DMS79 treated with DMSO at 0.1 percent for 48 hours (cell line): ENCODE measurements at regions not wholly inside any gene's neighbourhood (a gene's known extent, or its start where the extent isn't known, plus 50 kb on each side); places are given as distances from the start of the nearest gene placed in this dataset.
"Not testable (repeated sequence)": the region's sequence is repeated elsewhere in the genome, so short reads cannot be mapped to it uniquely, and the experiment has no call there.

Source experiments
- DNase-seq: peaks from one replicate; lab custom pipeline; 2025; lab: John Stamatoyannopoulos, UW

DNA sequence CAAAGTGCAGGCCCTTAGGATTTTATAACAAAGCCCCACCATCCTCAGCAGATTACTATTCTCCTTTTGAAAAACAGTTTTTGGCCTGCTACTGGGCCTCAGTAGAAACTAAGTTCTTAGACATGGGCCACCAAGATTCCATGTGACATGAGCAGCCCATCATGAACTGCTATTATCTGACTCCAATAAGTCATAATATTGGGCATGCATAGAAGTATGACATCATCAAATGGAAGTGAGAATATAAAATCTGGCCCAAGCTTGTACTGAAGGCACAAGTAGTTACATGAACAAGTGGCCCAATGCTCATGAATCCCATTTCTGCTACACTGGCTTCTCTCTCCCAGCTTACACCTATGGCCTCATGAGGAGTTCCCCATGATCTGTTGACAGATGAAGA lies 404.8 kb downstream of the EPHA5 start:
- DNase-seq = no peak

DNA sequence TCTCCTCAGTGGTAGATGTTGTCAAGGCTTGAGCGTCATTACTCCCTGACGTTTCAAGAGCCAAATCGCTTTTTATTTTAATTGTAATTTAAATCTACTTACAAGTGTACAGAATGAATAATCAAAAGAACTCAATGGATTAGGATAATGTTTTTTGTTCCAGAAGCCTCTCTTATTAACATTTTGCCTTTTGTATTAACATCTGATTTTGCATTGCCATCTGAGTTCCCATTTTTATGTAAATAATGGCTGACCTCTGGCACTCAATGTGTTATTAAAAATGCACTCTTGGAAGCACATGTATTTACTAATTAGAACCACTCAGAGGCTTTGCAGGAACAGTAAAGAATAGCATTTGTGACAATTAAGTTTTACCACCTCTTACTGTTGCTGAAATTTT lies 411.0 kb downstream of the EPHA5 start:
- DNase-seq = no peak

DNA sequence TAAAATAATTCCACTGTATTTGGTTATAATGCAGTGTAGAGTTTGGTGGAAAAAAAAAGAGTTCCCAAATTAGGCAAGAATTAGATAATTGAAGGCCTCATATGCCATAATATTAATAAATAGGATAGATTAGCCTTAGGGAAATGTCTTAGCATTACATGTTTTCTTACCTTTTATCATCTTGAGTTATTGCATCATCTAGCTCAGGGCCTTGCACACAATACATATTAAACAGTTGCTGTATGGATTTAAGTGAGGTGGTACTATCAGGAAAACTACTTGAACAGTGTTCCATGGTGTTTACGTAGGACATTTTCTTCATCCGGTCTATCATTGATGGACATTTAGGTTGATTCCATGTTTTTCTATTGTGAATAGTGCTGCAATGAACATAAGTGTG lies 419.4 kb downstream of the EPHA5 start:
- DNase-seq = no peak

DNA sequence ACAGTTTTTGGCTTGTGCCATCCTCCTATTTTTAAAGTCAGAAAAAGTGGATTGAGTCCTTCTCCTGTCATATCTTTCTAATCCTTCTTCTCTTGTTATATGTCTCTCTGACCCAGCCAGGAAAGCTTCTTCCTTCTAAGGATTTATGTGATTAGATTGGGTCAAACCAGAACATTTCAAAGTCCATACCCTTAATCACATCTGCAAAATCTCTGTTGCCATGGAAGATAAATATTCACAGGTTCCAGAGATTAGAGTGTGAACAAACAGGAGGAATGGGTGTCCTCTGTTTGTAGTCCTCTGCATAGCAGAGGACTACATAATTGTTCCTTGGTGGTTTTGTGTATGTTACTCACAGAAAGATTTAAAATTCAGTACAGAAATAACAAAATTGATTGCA lies 421.2 kb downstream of the EPHA5 start:
- no peak for DNase-seq

DNA sequence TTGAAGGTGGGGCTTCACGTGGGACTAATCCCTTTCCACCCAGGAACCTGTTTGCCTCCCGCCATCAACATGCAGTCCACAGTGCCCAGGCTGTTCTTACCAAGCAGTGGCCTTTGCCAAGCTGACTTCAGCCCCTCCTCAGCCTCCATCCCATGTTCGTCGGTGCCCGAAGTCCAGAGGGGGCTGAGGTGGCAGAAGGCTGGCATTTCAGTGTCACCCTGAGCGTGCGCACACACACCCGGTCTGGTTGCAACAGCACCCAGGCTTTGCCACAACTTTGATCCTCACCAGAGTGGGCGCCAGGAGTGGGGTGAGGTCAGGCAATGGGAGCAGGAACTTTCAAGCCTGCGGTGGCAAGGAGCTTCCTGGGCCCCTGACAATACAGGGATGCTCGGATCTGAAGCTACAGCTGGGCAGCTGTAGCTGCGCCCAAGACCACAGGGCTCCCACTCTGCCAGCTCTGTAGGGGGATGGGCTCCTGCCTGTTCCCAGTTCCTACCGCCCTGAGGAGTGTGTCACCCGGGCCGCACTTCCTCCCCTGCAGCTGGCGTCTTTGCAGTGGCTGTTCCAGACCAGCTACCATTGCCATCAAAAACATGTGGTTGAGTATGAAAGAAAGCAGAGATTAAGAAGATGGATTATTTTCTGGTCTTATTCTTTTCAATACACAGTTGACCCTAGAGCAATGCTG lies 428.0 kb downstream of the EPHA5 start:
- no peak for DNase-seq

DNA sequence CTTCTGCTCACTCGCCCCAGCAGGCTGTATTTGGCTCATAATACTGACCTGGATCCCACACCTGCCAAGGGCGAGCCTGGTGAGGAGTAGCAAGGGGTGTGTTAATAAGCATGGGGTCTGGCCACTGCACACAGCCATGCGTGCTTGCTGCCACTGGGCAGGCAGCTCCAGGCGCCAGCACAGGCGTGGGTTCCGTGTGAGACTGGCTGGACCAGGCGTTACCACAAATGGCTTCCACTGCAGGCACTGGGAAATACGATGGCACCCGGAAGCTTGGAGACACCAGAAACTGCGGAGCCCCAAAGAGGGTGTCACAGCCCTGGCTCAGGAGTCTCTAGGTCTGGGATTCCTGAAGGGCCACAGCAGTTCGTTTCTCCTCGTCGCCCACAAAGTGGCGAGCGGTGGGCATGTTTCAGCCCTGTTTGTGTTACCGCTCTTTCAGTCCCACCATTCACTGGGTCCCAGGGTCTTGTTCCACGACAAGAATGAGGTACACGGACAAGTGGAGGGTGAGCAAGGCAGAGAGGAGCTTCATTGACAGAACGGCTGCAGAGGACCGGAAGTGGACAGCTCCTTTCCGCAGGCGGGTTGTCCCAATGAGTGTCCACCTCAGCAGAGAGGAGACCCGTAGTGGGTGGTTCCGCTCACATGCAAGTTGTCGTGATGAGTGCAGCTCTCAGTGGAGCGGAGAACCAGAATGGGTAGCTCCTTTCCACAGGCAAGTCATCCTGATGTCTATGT lies 428.9 kb downstream of the EPHA5 start:
- DNase-seq = no peak

DNA sequence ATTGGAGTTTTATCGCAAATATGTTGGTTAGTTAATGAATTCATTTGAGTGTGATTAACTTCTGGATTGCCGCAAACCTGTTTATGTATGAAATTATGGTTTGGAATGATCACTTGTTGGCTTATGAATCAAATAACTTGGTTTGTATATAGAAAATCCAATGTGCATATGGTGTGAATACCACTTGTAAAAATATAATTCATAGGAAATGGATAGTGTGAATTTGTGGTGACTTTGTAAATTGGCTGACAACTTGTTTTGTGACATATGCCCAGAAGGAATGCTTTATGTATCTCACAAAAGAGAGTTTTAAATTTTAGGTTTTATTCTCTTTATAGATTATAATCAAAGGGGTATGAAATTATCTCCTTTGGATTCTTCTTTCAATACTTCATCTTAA lies 436.2 kb downstream of the EPHA5 start:
- no peak for DNase-seq

DNA sequence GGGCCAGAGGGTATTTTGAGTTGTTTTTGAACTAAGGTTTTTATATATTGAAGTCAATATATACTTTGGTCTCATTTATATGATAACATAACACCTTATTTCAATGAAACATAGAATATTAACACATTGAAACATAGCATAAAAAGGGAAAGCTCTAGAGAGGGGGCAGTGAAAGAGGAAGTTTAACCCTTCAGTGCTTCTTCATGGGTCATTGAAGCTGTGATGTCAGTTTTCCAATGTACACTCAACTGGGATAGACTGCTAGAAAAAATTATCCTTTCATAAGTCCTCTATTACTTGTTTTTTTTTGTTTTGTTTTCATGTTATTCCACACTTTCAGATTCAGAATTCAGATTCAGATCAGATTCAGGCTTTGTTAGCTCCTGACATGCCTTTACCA lies 442.7 kb downstream of the EPHA5 start:
- no peak for DNase-seq

DNA sequence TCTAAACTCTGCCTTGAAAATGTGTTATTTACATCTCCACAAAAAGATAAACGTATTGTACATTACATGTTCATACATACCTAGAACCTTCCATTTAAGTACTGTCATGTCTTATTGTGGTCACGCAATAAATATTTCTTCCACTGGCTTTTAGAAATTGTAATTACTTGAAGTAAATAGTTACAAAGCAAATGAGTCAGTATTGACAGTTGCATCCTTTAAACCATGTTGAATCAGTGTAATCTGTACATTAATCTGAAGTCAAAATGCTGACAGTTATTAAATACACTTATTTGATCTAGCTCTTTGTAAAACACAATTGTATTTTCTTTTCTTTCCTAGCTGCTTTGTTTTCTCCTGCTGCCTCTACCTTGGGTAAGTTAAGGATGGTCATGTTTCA lies 446.7 kb downstream of the EPHA5 start:
- DNase-seq = no peak

DNA sequence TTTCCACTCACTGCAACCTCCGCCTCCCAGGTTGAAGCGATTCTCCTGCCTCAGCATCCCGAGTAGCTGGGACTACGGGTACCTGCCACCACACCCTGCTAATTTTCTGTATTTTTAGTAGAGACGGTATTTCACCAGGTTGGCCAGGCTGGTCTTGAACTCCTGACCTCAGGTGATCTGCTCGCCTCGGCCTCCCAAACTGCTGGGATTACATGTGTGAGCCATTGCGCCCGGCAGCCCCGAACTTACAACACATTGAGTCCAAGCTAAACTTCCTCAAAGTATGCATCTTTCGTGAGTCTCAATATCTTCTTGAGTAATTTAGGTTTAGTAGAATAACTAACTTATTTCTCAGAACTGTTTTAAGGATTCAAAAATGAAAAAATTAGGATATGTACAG lies 447.2 kb downstream of the EPHA5 start:
- DNase-seq = not testable (repeated sequence)

DNA sequence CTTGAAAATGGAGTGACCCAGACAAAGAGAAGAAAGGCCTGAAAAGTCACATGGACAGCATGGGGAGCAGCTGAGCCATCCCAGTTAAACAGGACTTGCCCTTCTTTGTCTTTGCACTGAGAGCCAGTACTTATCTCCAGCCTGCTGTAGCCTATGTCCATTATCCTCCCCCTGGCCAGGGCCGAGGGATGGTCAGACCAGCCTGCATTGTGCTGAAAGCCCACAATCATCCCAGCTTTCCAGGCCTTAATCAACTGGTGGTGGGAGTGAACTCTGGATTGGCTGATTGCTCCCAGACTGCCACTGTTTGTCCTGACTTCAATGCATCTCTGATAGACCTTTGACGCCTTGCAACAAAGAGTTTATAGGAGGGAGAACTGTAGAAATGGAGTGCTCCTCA lies 453.1 kb downstream of the EPHA5 start:
- DNase-seq = no peak

DNA sequence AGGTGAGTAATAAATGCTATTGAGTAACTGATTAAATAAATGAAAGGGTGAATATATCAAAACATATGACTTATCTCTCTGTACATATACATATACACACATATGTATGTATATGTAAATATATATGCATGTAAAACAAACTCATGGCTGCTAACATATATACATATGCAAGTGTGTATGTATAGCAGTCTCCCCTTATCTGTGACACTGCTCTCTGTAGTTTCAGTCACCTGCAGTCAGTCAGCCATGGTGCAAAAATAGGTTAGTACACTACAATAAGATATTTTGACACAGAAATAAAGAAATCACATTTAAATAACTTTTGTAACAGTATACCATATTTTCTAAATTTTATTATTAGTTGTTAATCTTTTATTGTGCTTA lies 467.4 kb downstream of the EPHA5 start:
- no peak for DNase-seq

DNA sequence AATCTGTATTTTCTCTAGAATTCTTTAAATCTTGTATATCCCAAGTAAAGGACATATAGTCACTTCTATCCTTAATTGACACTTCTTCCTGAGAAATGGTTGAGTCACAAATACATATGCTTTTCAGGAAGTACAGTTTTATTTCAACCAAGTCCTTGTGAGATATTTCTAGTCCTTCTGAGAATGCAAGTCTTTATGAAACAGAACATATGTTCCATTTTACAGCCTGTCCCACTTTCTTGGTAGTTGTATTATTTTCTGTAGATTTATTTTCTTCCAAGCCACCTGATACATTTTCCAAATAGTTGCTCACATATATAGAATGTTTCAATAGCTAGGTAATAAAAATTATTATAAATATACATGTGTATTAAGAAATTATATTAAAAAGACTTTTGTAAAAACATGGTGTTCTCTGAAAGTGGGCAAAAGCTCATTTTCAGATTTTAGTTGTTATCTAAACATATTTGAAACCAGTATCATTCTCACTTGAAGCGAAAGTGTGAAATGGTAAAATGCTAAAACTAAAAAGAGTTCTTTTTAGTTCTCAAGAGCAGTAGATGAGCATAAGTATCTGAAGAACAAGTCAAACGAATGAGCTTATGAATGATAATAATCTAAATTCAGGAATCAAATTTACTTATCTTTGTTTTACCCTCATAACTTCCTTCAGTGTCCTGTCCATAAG lies 468.0 kb downstream of the EPHA5 start:
- DNase-seq = no peak

DNA sequence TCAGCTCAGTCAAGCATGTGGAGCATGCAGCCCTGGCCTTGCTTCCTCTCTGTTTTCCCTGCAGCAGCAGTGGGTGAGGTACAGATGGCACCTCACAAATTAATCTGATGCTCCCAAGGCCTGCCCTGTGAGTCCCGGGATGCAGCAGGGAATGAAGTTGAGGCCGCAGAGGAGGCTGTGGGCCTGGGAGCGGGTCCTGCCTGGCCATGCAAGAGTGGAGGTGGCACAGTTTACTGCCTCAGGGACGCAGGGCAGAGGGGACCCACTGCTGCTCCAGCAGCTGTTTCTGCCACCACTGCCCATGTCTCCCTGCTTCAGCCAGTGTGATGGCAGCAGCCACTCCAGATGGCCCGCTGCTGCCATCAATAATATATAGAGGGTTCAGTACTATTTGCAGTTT lies 474.6 kb downstream of the EPHA5 start:
- DNase-seq = no peak

DNA sequence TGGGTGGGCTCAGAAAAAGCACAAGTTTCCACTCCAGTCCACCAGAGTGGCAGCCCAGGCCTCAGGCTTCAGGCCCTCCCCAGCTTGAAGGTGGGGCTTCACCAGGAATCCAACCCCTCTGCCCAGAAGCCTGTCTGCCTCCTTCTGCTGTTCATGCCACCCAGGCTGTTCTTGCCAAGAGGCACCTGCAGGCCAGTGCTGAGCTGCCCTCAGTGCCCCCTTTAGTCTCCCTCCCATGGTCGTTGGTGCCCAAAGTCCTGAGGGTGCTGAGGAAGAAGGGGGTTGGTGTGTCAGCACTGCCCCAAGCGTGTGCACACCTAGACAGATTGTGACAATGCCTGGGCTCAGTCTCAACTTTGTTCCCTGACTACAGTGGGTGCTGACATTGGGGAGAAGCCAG lies 475.3 kb downstream of the EPHA5 start:
- DNase-seq = no peak

DNA sequence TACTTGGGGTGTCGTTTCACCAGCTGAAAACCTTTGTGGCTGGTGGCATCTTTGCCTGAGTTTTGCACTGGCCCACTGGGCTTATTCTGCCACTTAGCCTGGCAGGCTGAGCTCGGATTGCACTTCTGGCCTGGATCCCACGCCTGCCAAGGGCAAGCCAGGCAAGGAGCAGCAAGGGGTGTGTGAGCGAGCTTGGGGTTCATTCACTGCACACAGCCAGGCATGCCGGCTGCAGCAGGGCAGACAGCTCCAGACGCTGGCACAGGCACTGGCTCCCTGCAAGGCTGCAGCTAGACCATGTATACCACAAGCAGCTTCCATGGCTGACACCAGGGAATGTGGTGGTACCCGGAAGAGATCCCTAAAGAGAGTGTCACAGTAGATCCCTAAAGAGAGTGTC lies 476.3 kb downstream of the EPHA5 start:
- DNase-seq = no peak

DNA sequence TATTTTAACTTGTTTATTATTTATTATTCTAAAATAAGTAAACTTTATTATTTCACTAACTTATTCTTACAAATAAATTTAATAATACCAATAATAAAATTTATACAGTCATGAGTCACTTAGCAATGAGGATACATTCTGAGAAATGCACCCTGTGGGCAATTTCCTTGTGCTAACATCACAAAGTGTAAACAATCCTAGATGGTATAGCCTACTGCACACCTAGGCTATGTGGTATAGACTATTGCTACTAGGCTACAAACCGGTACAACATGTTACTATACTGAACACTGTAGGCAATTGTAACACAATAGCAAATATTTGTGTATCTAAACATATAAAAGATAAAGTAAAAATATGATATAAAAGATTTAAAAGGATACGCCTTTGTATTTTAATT lies 479.5 kb downstream of the EPHA5 start:
- no peak for DNase-seq

DNA sequence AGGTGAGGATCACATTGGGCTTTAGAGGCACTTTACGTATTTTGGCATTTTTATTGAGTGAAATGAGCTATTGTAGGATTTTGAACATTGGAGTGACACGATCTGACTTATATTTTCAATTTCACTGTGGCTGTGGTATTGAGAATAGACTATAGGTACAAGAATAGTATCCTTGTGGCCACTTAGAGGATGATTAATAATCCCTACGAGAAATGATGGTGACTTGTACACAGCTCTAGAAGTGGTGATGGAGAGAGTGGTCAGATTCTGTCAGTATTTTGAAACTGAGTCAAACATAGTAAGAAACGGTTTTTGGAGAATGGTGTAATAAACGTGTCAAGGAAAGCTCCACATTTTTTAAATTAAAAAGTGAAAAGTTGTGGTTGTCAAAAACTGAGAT lies 494.7 kb downstream of the EPHA5 start:
- DNase-seq = no peak

DNA sequence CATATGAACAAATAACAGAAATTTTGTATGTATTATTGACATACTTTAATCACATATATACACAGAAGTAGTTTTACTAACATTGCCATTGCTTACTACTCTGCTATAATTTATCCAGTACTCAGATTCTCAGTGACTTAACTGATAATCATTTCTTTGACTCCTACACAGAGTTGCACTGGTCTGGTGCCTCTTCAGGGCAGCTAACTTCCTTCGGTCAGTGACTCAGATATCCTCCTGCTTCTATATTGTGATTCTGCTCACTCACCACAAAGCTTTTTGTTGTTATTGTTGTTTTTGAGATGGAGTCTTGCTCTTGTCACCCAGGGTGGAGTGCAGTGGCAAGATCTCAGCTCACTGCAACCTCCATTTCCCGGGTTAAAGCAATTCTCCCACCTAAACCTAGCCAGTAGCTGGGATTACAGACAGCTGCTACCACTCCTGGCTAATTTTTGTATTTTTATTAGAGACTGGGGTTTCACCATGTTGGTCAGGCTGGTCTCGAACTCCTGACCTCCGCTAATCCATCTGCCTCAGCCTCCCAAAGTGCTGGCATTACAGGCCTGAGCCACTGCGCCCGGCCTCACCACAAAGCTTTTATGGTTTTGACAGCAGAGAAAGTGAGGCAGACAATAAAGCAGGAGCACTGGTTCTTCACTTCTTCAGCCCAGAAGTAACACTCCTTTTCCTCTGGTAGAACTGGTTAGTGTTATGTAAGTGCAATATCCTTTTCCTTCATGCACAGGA lies 499.3 kb downstream of the EPHA5 start:
- DNase-seq = no peak

DNA sequence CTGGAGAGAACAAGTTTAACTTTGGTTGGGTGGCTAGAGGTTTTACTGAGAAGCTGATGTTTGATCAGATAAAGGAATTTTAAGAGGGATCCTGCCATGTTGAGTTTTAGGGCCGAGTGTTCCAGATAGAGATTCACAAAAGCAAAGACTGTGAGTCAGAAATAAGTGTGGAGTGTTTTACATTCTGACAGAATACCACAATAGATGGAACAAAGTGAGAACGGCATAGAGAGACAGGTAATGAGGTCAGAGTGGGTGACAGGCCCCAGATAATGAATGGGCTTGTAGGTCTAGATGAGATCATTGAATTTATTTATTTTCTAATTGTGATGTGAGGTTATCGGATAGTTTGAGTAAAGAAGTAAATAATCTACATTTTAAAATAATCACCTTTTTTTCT lies 502.6 kb downstream of the EPHA5 start:
- DNase-seq = no peak

DNA sequence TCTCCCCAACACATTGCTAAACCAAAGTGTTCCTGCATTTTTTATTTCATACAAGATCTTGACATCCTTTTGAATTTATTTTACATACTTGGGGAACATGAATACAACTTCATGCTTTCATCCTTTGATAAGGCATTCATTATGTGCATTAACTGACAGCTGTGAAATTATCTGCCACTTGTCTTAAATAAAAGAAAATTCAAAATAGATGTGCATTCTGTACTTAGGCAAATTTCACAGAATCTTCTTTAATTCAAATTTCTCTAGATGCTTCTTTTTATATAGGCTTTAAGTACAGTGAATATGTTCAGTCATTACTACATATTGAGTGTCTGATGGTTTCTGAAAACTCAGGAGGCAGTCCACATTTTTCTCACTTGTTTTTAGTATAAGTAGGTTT lies 518.1 kb downstream of the EPHA5 start:
- DNase-seq = no peak

DNA sequence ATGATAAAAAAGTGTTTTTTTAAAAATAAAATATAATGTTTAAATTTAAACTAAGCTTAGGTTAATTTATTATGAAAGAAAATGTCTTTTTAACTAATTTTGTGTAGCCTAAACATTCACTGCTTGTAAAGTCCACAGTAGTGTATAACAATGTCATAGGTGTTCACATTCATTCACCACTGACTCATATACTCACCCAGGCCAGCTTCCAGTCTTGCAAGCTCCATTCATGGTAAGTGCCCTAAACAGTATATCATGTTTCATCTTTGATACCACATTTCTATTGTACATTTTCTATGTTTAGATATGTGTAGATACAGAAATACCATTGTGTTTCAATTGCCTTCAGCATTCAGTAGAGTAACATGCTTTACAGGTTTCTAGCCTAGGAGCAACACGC lies 530.3 kb downstream of the EPHA5 start:
- DNase-seq = no peak

DNA sequence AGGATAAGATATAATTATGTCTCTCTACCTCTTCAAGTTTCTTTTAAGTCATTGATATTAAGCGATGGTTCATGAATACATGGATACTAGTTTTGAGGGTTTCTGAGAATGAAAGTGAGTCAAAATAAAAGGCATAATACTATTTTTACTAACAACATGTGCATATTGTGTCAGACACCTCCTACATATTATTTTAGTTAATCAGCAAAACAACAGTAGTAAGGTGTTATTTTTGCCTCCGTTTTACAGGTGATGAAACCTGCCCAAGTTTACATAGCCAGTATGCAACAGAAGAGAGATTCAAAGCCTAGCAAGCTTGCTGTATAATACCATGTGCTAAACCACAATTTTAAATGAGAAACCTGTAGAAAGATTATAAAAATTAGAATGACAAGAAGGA lies 544.1 kb downstream of the EPHA5 start:
- no peak for DNase-seq
